ENCODE measurements at regions not wholly inside any gene's neighbourhood (a gene's known extent, or its start where the extent isn't known, plus 50 kb on each side); places are given as distances from the start of the nearest gene placed in this dataset.

- no peak for TF ChIP-seq CTCF (IDR thresholded peaks at IDR 0.05; ENCODE audit: insufficient read depth, low read depth, low read length, missing control alignments)
- H3K4me3 ChIP-seq (ENCODE audit: low read length) = no peak overlapping the region
- no peak for DNase-seq (ENCODE audit: low read depth)
These were observed 208.2 kb upstream of the PDGFD start for GRCh38 chr11:104372111-104372510.

- no peak overlapping the region for H3K4me3 ChIP-seq (ENCODE audit: low read length)
- no peak for DNase-seq (ENCODE audit: low read depth)
- no peak for TF ChIP-seq CTCF (IDR thresholded peaks at IDR 0.05; ENCODE audit: insufficient read depth, low read depth, low read length, missing control alignments)
These were observed 206.5 kb upstream of the PDGFD start for GRCh38 chr11:104370478-104370877.

GRCh38 chr11:104369761-104370160 is 205.8 kb upstream of the PDGFD start:
- no peak for TF ChIP-seq CTCF (IDR thresholded peaks at IDR 0.05; ENCODE audit: insufficient read depth, low read depth, low read length, missing control alignments)

GRCh38 chr11:104366321-104366734 is 202.4 kb upstream of the PDGFD start:
- DNase-seq (ENCODE audit: low read depth) = no peak
- no peak overlapping the region for H3K4me3 ChIP-seq (ENCODE audit: low read length)
- no peak for TF ChIP-seq CTCF (IDR thresholded peaks at IDR 0.05; ENCODE audit: insufficient read depth, low read depth, low read length, missing control alignments)

More at GRCh38 chr11:104369761-104370160, 205.8 kb upstream of the PDGFD start:
- H3K4me3 ChIP-seq (ENCODE audit: low read length) = no peak overlapping the region
- DNase-seq (ENCODE audit: low read depth) = no peak

GRCh38 chr11:104365676-104366075 is 201.7 kb upstream of the PDGFD start:
- DNase-seq (ENCODE audit: low read depth) = peak; percentile 42
- H3K4me3 ChIP-seq (ENCODE audit: low read length) = no peak overlapping the region
- TF ChIP-seq CTCF (IDR thresholded peaks at IDR 0.05; ENCODE audit: insufficient read depth, low read depth, low read length, missing control alignments) = no peak

GRCh38 chr11:104361975-104362374 is 198.0 kb upstream of the PDGFD start:
- no peak for TF ChIP-seq CTCF (IDR thresholded peaks at IDR 0.05; ENCODE audit: insufficient read depth, low read depth, low read length, missing control alignments)
- H3K4me3 ChIP-seq (ENCODE audit: low read length) = no peak overlapping the region
- no peak for DNase-seq (ENCODE audit: low read depth)

- no peak overlapping the region for H3K4me3 ChIP-seq (ENCODE audit: low read length)
- peak; percentile 70 for DNase-seq (ENCODE audit: low read depth)
- TF ChIP-seq CTCF (IDR thresholded peaks at IDR 0.05; ENCODE audit: insufficient read depth, low read depth, low read length, missing control alignments) = no peak
These were observed 188.1 kb upstream of the PDGFD start for GRCh38 chr11:104352036-104352435.
